GM12878 (cell line): ENCODE measurements at regions not wholly inside any gene's neighbourhood (a gene's known extent, or its start where the extent isn't known, plus 50 kb on each side); places are given as distances from the start of the nearest gene placed in this dataset.

Experiments
- ASH2L ChIP-seq: fragments of 300-600, 200-600 bp; sonication (generic); IDR thresholded peaks from 2 replicates; pipeline ENCODE4 v1.6.1; 2017; ENCODE audit warnings: low read depth, mild to moderate bottlenecking, borderline replicate concordance
- ATF3 ChIP-seq: IDR thresholded peaks from 2 replicates; pipeline ENCODE4 v1.6.1; 2011; ENCODE audit warnings: low read depth, mild to moderate bottlenecking, low read length, moderate library complexity, borderline replicate concordance; ENCODE audit errors: extremely low read depth
- BMI1 ChIP-seq: fragments of 450-650 bp; IDR thresholded peaks from 2 replicates; pipeline ENCODE4 v1.6.1; 2016; ENCODE audit warnings: mild to moderate bottlenecking, moderate library complexity, borderline replicate concordance
- EED ChIP-seq: sonication (generic); IDR thresholded peaks from 2 replicates; pipeline ENCODE4 v1.6.1; 2016; ENCODE audit warnings: antibody characterized with exemption, low read depth
- EZH2 ChIP-seq: IDR thresholded peaks from 2 replicates; pipeline ENCODE4 v1.6.1; 2012; ENCODE audit warnings: low read depth, mild to moderate bottlenecking, control low read depth, inconsistent platforms, low read length, borderline replicate concordance; ENCODE audit not compliant: control insufficient read depth
- FOXM1 ChIP-seq: IDR thresholded peaks from 2 replicates; pipeline ENCODE4 v1.6.1; 2012; ENCODE audit warnings: low read depth, mild to moderate bottlenecking, inconsistent platforms, low read length, moderate library complexity
- GATAD2B ChIP-seq: fragments of 450-650 bp; conservative IDR thresholded peaks from 2 replicates; pipeline ENCODE4 v1.6.1; 2017; ENCODE audit warnings: low read depth, mild to moderate bottlenecking, moderate library complexity
- HCFC1 ChIP-seq: fragments of 150-350 bp; IDR thresholded peaks from 2 replicates; pipeline ENCODE4 v1.6.1; 2014; ENCODE audit warnings: low read length
- IKZF1 ChIP-seq: fragments of 450-650 bp; conservative IDR thresholded peaks from 2 replicates; pipeline ENCODE4 v1.6.1; 2017; ENCODE audit warnings: antibody characterized with exemption, mild to moderate bottlenecking
- MXI1 ChIP-seq: fragments of 150-350 bp; IDR thresholded peaks from 2 replicates; pipeline ENCODE4 v1.6.1; 2011; ENCODE audit warnings: low read depth, mild to moderate bottlenecking, inconsistent platforms, low read length, improper control_type of control experiment
- POLR2AphosphoS2 ChIP-seq: IDR thresholded peaks from 2 replicates; pipeline ENCODE4 v1.6.1; 2011; ENCODE audit warnings: low read depth, mild to moderate bottlenecking, low read length, improper control_type of control experiment, moderate library complexity
- SMAD1 ChIP-seq: fragments of 450-650 bp; IDR thresholded peaks from 2 replicates; pipeline ENCODE4 v1.6.1; 2018; ENCODE audit warnings: mild to moderate bottlenecking, low read depth; ENCODE audit not compliant: partially characterized antibody
- SP1 ChIP-seq: IDR thresholded peaks from one replicate; pipeline ENCODE4 v1.6.1; 2011; ENCODE audit warnings: low read depth, low read length
- TAF1 ChIP-seq: IDR thresholded peaks from 2 replicates; pipeline ENCODE4 v1.6.1; 2011; ENCODE audit warnings: mild to moderate bottlenecking, low read depth, low read length, borderline replicate concordance
- TBL1XR1 ChIP-seq: IDR thresholded peaks from 2 replicates; pipeline ENCODE4 v1.6.1; 2012; ENCODE audit warnings: low read depth, low read length, improper control_type of control experiment
- ZNF217 ChIP-seq: fragments of 450-650 bp; IDR thresholded peaks from 2 replicates; pipeline ENCODE4 v1.6.1; 2017; ENCODE audit warnings: antibody characterized with exemption, mild to moderate bottlenecking
- ZNF687 ChIP-seq: fragments of 450-650 bp; IDR thresholded peaks from 2 replicates; pipeline ENCODE4 v1.6.1; 2017; ENCODE audit warnings: mild to moderate bottlenecking, moderate library complexity
- ZZZ3 ChIP-seq: IDR thresholded peaks from 2 replicates; pipeline ENCODE4 v1.6.1; 2011; ENCODE audit warnings: low read depth; ENCODE audit not compliant: control insufficient read depth, insufficient read length
- TF ChIP-seq, protein P1 (sequence below): fragments of 450-650 bp; IDR thresholded peaks from 2 replicates; pipeline ENCODE4 v1.6.1; 2017; ENCODE audit warnings: mild to moderate bottlenecking
- TF ChIP-seq, protein P2 (sequence below): IDR thresholded peaks from 2 replicates; pipeline ENCODE4 v1.6.1; 2012; ENCODE audit warnings: low read depth, low read length, improper control_type of control experiment
- TF ChIP-seq, protein P3 (sequence below): IDR thresholded peaks from 2 replicates; pipeline ENCODE4 v1.6.1; 2012; ENCODE audit warnings: low read depth, low read length, improper control_type of control experiment

GRCh38 chr16:85554114-85554888 is 58.8 kb upstream of the GSE1 start (continued):
- peak; percentile 72; the same call in 1 of the 2 replicates for TF ChIP-seq FOXM1
- peak; percentile 67 for TF ChIP-seq SMAD1
- no peak for TF ChIP-seq EZH2
- no peak for TF ChIP-seq ASH2L
- 0 out of 2 replicates have a peak, but pooled peaks have one; percentile 8 for TF ChIP-seq ZNF687
- TF ChIP-seq HCFC1 = no peak
- TF ChIP-seq IKZF1 = no peak; the same call in 1 of the 2 replicates
- TF ChIP-seq, protein P1, sequence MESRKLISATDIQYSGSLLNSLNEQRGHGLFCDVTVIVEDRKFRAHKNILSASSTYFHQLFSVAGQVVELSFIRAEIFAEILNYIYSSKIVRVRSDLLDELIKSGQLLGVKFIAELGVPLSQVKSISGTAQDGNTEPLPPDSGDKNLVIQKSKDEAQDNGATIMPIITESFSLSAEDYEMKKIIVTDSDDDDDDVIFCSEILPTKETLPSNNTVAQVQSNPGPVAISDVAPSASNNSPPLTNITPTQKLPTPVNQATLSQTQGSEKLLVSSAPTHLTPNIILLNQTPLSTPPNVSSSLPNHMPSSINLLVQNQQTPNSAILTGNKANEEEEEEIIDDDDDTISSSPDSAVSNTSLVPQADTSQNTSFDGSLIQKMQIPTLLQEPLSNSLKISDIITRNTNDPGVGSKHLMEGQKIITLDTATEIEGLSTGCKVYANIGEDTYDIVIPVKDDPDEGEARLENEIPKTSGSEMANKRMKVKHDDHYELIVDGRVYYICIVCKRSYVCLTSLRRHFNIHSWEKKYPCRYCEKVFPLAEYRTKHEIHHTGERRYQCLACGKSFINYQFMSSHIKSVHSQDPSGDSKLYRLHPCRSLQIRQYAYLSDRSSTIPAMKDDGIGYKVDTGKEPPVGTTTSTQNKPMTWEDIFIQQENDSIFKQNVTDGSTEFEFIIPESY = no peak
- TF ChIP-seq, protein P2, sequence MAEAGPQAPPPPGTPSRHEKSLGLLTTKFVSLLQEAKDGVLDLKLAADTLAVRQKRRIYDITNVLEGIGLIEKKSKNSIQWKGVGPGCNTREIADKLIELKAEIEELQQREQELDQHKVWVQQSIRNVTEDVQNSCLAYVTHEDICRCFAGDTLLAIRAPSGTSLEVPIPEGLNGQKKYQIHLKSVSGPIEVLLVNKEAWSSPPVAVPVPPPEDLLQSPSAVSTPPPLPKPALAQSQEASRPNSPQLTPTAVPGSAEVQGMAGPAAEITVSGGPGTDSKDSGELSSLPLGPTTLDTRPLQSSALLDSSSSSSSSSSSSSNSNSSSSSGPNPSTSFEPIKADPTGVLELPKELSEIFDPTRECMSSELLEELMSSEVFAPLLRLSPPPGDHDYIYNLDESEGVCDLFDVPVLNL = no peak
- TF ChIP-seq POLR2AphosphoS2 = no peak
- TF ChIP-seq ZNF217 = no peak
- TF ChIP-seq TBL1XR1 = peak; percentile 65; the same call in 1 of the 2 replicates
- TF ChIP-seq ZZZ3 = no peak
- no peak for TF ChIP-seq BMI1
- no peak for TF ChIP-seq ATF3
- TF ChIP-seq EED = peak; percentile 76
- TF ChIP-seq MXI1 = peak; percentile 92
- no peak for TF ChIP-seq GATAD2B
- TF ChIP-seq, protein P3, sequence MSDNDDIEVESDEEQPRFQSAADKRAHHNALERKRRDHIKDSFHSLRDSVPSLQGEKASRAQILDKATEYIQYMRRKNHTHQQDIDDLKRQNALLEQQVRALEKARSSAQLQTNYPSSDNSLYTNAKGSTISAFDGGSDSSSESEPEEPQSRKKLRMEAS = peak; percentile 86
- TF ChIP-seq TAF1 = peak; percentile 88
- peak; percentile 84 for TF ChIP-seq SP1
